Kidney (tissue), 13 donors: ENCODE measurements at regions not wholly inside any gene's neighbourhood (a gene's known extent, or its start where the extent isn't known, plus 50 kb on each side); places are given as distances from the start of the nearest gene placed in this dataset.
A peak's percentile ranks its signal among the peaks of the same experiment; 100 is the strongest.

Source experiments
- DNase-seq, 5 donors: peaks; one replicate each; pipeline ENCODE4 v3.0.0-alpha.2; 2013 to 2020
- FAIRE-seq: peaks from 2 replicates; lab custom pipeline; 2012; peaks lifted over from hg19 to GRCh38; lab: Jason Lieb, UNC
- H3K27ac ChIP-seq, 2 donors: one replicate each; pipeline ENCODE4 v1.7.0; 2013; ENCODE audit warnings: low read depth in 2 of 2, low read length in 2 of 2, inconsistent platforms in 1 of 2
- H3K27me3 ChIP-seq: one replicate; pipeline ENCODE4 v1.7.1; 2013; ENCODE audit warnings: low read length, inconsistent platforms; ENCODE audit not compliant: control insufficient read depth, insufficient read depth
- H3K36me3 ChIP-seq, 3 donors: one replicate each; pipeline versions ENCODE4 v1.7.0 to v1.7.1; 2013; ENCODE audit warnings: low read length in 3 of 3, control low read depth in 1 of 3, inconsistent platforms in 1 of 3; ENCODE audit not compliant: insufficient read depth in 3 of 3, control insufficient read depth in 2 of 3
- H3K4me1 ChIP-seq, 3 donors: one replicate each; pipeline versions ENCODE4 v1.7.0 to v1.7.1; 2013; ENCODE audit warnings: low read length in 3 of 3, inconsistent platforms in 1 of 3, low read depth in 1 of 3; ENCODE audit not compliant: control insufficient read depth in 2 of 3, insufficient read depth in 2 of 3
- H3K4me3 ChIP-seq, 3 donors: one replicate each; pipeline versions ENCODE4 v1.7.0 to v1.8.1; 2013; ENCODE audit warnings: low read length in 3 of 3, control low read depth in 1 of 3, inconsistent platforms in 1 of 3
- H3K9ac ChIP-seq, 3 donors: one replicate each; pipeline versions ENCODE4 v1.7.0 to v1.7.1; 2013; ENCODE audit warnings: low read length in 3 of 3, control low read depth in 1 of 3, inconsistent platforms in 1 of 3
- H3K9me3 ChIP-seq, 3 donors: one replicate each; pipeline versions ENCODE4 v1.7.0 to v1.7.1; 2013; ENCODE audit warnings: low read length in 3 of 3, control low read depth in 1 of 3, inconsistent platforms in 1 of 3; ENCODE audit not compliant: control insufficient read depth in 2 of 3, insufficient read depth in 1 of 3
- intact Hi-C: fragments of 100-400 bp; cut with DNase I; formaldehyde crosslinking; loops from one replicate; pipeline ENCODE4 v1.11.1; 2022
- TF ChIP-seq, protein P1 (sequence below): IDR thresholded peaks from 3 replicates; pipeline ENCODE4 v1.5.1; 2012; ENCODE audit warnings: mild to moderate bottlenecking, moderate library complexity, borderline replicate concordance; ENCODE audit not compliant: insufficient read depth; ENCODE audit errors: extremely low read depth
- donor health status: control.
- donor health status: control.
- donor health status: control.
- donor health status: control.
- donor health status: control.
- donor health status: DM: yes; HTN: yes; CAD: no.
- donor health status: Normal renal cell carcinoma (clear cell type).

DNA sequence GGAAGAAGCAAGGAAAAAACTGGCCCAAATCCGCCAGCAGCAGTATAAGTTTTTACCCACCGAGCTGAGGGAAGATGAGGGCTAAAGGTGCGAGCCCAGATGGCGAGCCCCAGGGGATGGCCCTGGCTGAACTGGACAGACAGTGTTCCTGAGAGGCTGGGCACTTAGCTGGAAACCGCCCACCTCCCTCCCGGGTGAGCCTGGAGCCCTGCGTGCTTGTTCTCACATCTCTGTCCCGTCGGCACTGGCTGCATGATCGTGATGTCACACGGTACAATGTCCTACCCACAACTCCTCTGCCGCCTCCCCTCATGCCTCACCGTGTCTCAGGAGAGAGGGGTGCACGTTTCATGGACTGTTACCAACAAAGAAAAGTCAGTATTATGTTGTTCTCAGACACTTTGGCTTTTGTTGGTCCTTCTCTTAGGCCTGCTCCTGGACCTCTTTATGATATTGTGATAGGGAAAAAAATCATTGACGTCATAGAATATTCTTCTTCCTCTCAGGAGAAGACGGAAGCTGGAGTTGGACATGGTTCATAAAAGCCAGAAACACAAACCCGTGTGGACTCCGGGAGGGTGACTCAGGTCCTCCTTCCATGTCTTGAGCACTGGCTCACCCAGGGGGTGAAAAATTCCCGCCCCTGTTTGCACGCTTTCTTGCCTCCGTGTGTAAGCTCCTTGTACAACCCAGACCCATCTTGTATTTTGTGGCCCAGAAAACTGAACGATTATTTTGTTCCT, 201.8 kb upstream of the TPM1 start:
- Histone ChIP-seq H3K27ac (peak overlapping the region in 1 of 2 donors; percentile 32), H3K9me3 (no peaks in the 10 kb centered on the region), H3K4me1 (peaks cover 0 to 23% (median 8%) of the 10 kb centered on the region in 3 donors), H3K36me3 (peaks cover 0 to 42% (median 30%) of the 10 kb centered on the region in 3 donors), H3K27me3 (no peaks in the 10 kb centered on the region), H3K4me3 (no peak overlapping the region), H3K9ac (no peak overlapping the region)
- intact Hi-C loops = no loop called here
- DNase-seq (no peak), FAIRE-seq (no peak)
- TF ChIP-seq, protein P1, sequence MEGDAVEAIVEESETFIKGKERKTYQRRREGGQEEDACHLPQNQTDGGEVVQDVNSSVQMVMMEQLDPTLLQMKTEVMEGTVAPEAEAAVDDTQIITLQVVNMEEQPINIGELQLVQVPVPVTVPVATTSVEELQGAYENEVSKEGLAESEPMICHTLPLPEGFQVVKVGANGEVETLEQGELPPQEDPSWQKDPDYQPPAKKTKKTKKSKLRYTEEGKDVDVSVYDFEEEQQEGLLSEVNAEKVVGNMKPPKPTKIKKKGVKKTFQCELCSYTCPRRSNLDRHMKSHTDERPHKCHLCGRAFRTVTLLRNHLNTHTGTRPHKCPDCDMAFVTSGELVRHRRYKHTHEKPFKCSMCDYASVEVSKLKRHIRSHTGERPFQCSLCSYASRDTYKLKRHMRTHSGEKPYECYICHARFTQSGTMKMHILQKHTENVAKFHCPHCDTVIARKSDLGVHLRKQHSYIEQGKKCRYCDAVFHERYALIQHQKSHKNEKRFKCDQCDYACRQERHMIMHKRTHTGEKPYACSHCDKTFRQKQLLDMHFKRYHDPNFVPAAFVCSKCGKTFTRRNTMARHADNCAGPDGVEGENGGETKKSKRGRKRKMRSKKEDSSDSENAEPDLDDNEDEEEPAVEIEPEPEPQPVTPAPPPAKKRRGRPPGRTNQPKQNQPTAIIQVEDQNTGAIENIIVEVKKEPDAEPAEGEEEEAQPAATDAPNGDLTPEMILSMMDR = no peak

DNA sequence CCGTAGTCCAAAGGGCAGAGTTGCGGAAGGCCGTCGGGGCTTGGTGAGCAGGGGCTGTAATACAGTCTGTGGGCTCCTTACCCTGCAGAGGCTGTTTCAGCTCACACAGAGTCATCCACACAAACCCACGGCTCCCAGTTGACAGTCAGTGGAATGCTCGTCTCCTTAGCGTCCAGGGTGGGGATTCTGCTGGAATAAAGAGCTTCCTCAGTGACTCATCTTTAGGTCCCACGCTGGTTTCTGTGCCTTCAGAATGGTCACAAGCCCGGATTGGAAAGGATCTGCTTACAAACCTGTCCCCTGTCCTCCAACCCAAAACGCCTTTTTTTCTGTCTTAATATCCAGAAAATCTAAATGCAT, 201.3 kb upstream of the TPM1 start:
- H3K9ac ChIP-seq = no peak overlapping the region
- H3K27me3 ChIP-seq = no peaks in the 10 kb centered on the region
- no peak for DNase-seq
- no peaks in the 10 kb centered on the region for H3K9me3 ChIP-seq
- peaks cover 0 to 36% (median 24%) of the 10 kb centered on the region in 3 donors for H3K36me3 ChIP-seq
- FAIRE-seq = no peak
- no peak overlapping the region for H3K4me3 ChIP-seq
- TF ChIP-seq, protein P1 = no peak
- peak overlapping the region in 1 of 2 donors; percentile 11 for H3K27ac ChIP-seq
- intact Hi-C loops = no loop called here
- peaks cover 0 to 23% (median 8%) of the 10 kb centered on the region in 3 donors for H3K4me1 ChIP-seq

DNA sequence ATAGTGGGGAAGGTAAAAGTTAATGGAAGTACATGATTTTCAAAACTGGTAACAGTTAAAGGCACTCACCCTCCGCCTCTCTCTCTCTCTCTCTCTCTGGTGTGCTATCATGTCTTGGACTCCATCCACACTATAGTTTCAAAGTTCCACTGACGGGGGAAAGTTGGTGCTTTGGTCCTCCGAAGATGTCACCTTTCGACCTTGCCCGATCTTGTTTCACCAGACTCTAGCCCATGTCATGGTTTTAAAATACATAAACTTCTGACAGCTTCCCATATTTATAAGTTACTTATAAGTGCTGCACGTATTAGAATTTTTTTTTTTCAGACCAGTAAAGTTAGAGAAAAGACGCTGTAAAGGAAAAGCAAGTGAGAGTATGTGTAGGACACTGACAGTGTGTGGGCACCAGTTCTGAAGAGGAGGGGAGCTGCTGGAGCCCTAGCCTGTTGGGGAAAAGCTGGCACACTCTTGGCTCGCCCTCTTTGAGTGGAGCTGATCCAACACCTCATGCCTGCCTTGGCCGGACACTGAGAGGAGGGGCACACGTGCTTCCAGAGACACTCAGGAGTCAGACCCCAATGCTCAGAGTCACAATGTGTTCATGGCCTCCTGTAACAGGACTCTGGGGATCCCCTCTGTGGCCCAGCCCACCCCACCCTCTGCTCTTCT, 200.5 kb upstream of the TPM1 start:
- DNase-seq (no peak), FAIRE-seq (peak; percentile 30)
- Histone ChIP-seq H3K4me3 (no peak overlapping the region), H3K36me3 (peaks cover 0 to 35% (median 21%) of the 10 kb centered on the region in 3 donors), H3K4me1 (peaks cover 0 to 23% (median 8%) of the 10 kb centered on the region in 3 donors), H3K9ac (peak overlapping the region in 1 of 3 donors; percentile 23), H3K9me3 (no peaks in the 10 kb centered on the region), H3K27ac (peak overlapping the region; percentile 11 to 56), H3K27me3 (no peaks in the 10 kb centered on the region)
- TF ChIP-seq, protein P1 = no peak
- intact Hi-C loops = no loop called here
